Effector CD8-positive, alpha-beta T cell (primary cell): ENCODE measurements at regions not wholly inside any gene's neighbourhood (a gene's known extent, or its start where the extent isn't known, plus 50 kb on each side); places are given as distances from the start of the nearest gene placed in this dataset.
A peak's percentile ranks its signal among the peaks of the same experiment; 100 is the strongest.
"Not testable (repeated sequence)": the region's sequence is repeated elsewhere in the genome, so short reads cannot be mapped to it uniquely, and the experiment has no call there.

Source experiments
- DNase-seq: peaks from one replicate; lab custom pipeline; 2025; lab: John Stamatoyannopoulos, UW

DNA sequence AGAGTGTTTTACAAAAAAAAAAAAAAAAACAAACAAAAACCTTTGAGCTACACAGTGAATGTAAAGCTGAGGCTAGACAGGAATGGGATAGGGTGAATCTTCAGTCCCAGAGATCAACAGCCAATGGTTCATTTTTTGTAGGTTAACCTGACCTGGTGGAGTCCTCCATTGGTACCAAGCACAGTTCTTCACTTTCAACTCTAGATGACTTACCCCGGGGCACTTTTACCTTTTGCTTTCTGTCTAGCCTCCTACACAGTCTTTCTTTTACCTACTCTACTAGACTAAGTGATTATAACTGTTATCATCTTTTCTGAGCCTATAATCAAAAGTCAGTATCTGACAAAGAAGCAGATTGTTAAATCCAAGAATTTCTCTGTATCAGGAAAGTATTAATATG is 50.9 kb downstream of the ANXA2R start:
- no peak for DNase-seq

DNA sequence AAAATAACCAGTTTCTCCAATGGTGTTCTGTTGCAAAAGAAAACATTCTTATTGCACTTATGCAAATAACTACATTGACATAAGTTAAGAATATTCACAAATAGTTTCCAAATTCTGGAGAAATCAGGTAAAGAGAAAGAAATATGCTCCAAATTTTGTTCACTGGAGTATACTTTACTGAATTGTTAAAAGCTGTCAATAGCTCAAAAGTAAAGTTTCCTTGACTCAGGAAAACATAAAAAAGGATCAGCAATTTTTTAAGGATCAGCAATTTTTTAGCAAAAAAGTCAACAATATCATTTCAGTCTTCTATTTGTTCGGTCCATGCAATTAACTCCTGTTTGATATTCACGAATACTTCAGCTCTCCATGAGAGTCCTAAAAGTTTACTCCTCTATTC is 51.6 kb downstream of the ANXA2R start:
- DNase-seq, result no peak

GRCh38 chr5:42985129-42986037 is 54.7 kb downstream of the ANXA2R start:
- no peak for DNase-seq

- no peak for DNase-seq
These were observed 55.8 kb downstream of the ANXA2R start for GRCh38 chr5:42984307-42984706.

GRCh38 chr5:42982107-42982622 is 58.0 kb downstream of the ANXA2R start:
- no peak for DNase-seq

DNA sequence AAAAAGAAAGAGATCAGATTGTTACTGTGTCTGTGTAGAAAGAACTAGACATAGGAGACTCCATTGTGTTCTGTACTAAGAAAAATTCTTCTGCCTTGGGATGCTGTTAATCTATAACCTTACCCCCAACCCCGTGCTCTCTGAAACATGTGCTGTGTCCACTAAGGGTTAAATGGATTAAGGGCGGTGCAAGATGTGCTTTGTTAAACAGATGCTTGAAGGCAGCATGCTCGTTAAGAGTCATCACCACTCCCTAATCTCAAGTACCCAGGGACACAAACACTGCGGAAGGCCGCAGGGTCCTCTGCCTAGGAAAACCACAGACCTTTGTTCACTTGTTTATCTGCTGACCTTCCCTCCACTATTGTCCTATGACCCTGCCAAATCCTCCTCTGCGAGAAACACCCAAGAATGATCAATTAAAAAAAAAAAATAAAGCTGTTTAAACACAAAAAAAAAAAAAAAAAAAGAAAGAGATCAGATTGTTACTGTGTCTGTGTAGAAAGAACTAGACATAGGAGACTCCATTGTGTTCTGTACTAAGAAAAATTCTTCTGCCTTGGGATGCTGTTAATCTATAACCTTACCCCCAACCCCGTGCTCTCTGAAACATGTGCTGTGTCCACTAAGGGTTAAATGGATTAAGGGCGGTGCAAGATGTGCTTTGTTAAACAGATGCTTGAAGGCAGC is 58.6 kb downstream of the ANXA2R start:
- DNase-seq, result not testable (repeated sequence)

- DNase-seq, result not testable (repeated sequence)
These were observed 59.1 kb downstream of the ANXA2R start for GRCh38 chr5:42981015-42981414.

- not testable (repeated sequence) for DNase-seq
These were observed 59.7 kb downstream of the ANXA2R start for GRCh38 chr5:42980391-42980790.

DNA sequence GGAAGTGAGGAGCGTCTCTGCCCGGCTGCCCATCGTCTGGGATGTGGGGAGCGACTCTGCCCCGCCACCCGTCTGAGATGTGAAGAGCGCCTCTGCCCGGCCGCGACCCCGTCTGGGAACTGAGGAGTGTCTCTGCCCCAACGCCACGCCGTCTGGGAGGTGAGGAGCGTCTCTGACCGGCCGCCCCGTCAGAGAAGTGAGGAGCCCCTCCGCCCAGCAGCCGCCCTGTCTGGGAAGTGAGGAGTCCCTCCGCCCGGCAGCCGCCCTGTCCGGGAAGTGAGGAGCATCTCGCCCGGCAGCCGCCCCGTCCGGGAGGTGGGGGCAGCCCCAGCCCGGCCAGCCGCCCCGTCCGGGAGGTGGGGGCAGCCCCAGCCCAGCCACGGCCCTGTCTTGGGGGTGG is 60.9 kb downstream of the ANXA2R start:
- not testable (repeated sequence) for DNase-seq

GRCh38 chr5:42974536-42974935 is 65.6 kb downstream of the ANXA2R start:
- DNase-seq, result no peak

- no peak for DNase-seq
These were observed 69.2 kb downstream of the ANXA2R start for GRCh38 chr5:42970636-42971559.

DNA sequence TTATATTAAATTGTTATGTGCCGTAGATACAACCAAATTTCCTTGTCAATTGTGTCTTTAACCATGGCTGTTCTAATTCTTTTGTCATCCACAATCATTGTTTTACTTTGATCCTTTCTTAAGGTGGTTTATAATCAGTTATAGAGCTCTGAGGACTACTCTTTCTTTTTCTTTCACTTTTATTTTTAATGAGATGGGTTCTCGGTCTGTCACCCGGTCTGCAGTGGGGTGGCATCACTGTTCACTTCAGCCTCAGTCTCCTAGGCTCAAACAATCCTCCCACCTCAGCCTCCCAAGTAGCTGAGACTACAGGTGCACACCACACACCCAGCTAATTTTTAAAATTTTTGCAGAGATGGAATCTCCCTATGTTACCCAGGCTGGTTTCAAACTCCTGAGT is 74.2 kb downstream of the ANXA2R start:
- no peak for DNase-seq

DNA sequence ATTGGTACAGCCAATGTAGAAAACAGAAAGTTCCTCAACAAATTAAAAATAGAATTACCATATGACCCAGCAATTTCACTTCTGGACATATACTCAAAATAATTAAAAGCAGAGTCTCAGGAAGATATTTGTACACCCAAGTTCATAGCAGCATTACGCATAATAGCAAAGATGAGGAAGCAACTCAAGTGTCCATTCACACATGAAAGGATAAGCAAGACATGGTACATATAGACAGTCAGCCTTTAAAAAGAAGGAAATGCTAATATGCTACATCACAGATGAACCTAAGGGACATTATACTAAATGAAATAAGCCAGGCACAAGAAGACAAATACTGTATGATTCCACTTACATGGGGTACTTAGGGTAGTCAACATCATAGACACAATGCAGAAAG is 76.7 kb downstream of the ANXA2R start:
- DNase-seq, result no peak

GRCh38 chr5:42962124-42962523 is 78.0 kb downstream of the ANXA2R start:
- DNase-seq, result no peak

GRCh38 chr5:42960506-42960905 is 79.6 kb downstream of the ANXA2R start:
- no peak for DNase-seq

DNA sequence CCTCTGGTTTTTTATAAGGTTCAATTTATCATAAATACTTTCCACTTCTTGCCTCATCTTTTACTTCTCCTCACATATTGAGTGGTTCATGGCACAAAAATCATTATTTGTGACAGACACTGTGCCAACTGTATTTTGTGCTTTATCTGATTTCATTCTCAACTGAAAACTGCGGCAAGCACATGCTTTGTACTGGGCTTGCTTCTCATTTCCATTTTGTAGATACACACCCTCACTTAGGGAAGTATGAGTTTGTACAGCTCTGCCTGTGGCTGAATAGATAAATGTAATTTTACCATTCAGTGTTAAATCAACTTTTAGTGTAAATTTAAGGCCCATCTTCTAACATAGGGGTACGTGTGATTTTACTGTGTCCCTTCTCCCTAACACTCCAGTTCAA is 83.6 kb downstream of the ANXA2R start:
- DNase-seq, result no peak

DNA sequence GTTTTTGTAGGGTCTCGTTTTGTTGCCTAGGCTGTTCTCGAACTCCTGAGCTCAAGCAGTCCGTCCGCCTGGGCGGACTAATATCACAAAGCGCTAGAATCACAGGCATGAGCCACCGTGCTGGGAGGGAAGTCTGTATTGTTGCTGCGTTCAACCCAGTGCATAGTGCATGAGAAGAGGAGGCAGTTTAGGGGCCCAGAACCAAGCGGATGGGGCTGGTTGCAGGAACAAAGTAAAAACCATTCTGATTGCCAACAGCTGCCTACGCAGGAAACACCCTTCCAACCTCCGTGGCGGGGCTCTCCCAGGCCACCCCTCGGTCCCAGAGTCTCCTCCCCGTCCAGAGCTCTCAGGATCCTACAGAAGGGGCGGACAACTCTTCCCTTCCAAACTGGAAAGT is 87.1 kb downstream of the ANXA2R start:
- no peak for DNase-seq

- DNase-seq, result no peak
These were observed 87.5 kb downstream of the ANXA2R start for GRCh38 chr5:42952578-42952974.

DNA sequence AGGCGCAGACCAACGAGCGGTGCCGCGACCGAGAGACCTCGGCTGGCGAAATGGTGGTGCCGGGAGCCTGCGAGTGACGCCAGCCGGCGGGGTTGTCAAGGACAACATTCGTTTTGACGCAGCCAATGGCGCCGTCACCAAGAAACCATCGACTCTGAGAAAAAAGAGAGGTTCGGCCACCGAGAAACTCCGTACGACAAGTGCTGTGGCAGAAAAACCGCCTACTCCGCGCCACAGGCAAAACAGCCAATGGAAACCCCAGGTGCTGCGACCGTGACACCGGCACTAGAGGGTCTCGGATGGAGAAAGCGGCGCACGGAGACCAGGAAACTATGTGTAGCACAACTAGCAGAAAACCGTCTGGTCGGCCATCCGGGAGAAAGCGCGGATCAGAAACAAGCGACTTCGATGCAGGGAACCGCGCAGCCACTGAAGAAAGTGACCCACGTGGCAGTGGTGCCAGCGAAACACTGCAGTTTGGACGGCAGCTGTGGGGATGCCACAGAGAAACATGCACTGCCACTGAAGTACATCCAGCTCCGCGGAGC is 88.8 kb downstream of the ANXA2R start:
- peak; percentile 63 for DNase-seq

DNA sequence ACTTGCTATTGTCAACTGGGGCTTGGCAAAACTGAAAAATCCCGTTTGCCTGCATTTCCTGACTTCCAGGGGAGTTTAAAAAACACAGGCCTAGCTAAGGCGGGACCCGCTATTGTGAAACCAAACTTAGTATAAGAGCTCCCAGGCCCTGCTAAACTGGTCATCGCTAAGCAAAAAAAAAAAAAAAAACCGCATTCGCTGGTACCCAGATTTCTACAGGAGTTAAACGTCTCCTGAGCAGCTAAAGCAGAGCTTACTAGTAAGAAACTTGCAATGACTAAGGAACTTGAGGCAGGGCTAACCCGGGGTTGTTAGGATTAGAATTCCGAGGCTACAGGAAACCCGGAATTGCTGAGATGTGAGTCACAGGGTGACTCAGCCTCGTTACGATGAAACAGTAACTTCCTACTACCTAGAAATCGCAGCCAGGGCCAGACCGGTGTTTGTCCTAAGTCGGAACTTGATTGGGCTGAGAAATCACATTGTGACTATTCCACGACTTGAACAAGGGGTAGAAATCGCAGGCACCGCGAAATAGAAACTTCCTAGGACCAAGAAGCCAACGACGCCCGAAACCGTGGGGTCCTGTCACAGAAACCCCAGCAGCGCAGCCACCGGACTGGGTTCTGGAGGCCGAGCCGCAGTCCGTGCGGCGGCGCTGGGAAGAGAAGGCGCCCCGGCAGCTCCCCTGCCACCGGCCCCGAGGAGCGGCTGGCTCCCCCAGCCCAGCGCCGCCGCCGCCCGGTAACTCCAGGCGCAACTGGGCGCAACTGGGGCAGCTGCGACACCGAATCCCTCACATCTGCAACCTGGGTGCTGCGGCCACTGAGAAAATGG is 89.4 kb downstream of the ANXA2R start:
- DNase-seq, result peak; percentile 29

GRCh38 chr5:42950116-42950455 is 90.0 kb downstream of the ANXA2R start:
- no peak for DNase-seq
